ENCODE measurements at regions not wholly inside any gene's neighbourhood (a gene's known extent, or its start where the extent isn't known, plus 50 kb on each side); places are given as distances from the start of the nearest gene placed in this dataset.

DNA sequence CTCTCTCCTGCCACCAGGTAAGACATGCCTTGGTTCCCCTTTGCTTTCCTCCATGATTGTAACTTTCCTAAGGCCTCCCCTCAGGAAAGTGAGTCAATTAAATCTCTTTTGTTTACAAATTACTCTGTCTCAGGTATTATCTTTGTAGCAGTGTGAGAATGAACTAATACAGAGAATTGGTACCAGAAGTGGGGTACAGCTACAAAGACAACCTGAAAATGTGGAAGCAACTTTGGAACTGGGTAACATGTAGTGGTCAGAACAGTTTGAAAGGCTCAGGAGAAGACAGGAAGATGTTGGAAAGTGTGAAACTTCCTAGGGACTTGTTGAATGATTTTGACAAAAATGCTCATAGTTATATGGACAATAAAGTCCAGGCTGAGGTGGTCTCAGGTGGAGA lies 97.2 kb downstream of the FAM170A start:
- no peak for DNase-seq
- Histone ChIP-seq H3K9me3 (peaks cover 0 to 22% (median 15%) of the 10 kb centered on the region in 4 donors), H3K27me3 (no peaks in the 10 kb centered on the region), H3K27ac (no peak overlapping the region), H3K4me1 (no peaks in the 10 kb centered on the region), H3K4me3 (no peak overlapping the region), H3K36me3 (no peaks in the 10 kb centered on the region)
- TF ChIP-seq, protein P1, sequence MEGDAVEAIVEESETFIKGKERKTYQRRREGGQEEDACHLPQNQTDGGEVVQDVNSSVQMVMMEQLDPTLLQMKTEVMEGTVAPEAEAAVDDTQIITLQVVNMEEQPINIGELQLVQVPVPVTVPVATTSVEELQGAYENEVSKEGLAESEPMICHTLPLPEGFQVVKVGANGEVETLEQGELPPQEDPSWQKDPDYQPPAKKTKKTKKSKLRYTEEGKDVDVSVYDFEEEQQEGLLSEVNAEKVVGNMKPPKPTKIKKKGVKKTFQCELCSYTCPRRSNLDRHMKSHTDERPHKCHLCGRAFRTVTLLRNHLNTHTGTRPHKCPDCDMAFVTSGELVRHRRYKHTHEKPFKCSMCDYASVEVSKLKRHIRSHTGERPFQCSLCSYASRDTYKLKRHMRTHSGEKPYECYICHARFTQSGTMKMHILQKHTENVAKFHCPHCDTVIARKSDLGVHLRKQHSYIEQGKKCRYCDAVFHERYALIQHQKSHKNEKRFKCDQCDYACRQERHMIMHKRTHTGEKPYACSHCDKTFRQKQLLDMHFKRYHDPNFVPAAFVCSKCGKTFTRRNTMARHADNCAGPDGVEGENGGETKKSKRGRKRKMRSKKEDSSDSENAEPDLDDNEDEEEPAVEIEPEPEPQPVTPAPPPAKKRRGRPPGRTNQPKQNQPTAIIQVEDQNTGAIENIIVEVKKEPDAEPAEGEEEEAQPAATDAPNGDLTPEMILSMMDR (IDR thresholded peaks at IDR 0.05): no peak
- intact Hi-C loops (cut with DNase I; ENCODE audit: low total_unique reads): no loop called here

DNA sequence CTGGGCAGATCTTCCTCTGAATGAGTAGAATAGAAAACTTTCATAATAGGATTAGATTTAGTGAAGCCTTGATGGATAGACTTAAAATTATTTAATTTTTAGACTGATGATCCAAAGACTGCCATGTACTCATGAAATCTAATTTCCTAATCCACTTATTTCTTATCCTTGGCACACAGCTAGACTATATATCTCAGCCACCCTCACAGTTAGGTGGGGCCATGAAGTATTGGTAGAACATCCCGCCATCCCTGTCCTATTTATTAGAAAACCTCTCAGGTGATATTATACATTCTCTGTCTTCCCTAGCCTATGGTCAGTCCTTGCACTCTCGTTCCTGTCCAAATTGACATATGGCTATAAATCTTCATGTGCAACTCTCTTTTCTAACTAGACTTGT lies 110.9 kb downstream of the FAM170A start:
- TF ChIP-seq POLR2AphosphoS5 (IDR thresholded peaks at IDR 0.05): no peak
- no peak for TF ChIP-seq POLR2A (IDR thresholded peaks at IDR 0.05)
- no peak for TF ChIP-seq EP300 (IDR thresholded peaks at IDR 0.05)
- TF ChIP-seq, protein P1 (IDR thresholded peaks at IDR 0.05): no peak
- no peaks in the 10 kb centered on the region for H3K4me1 ChIP-seq
- H3K4me3 ChIP-seq: no peak overlapping the region
- H3K27ac ChIP-seq: no peak overlapping the region
- H3K27me3 ChIP-seq: no peaks in the 10 kb centered on the region
- H3K36me3 ChIP-seq: no peaks in the 10 kb centered on the region
- no peak for DNase-seq
- 81 to 92% (median 86%) methylated on average over 2 of the region's 2 CpGs for WGBS, 5 donors
- intact Hi-C loops (cut with DNase I; ENCODE audit: low total_unique reads): no loop called here
- H3K9me3 ChIP-seq: no peaks in the 10 kb centered on the region

DNA sequence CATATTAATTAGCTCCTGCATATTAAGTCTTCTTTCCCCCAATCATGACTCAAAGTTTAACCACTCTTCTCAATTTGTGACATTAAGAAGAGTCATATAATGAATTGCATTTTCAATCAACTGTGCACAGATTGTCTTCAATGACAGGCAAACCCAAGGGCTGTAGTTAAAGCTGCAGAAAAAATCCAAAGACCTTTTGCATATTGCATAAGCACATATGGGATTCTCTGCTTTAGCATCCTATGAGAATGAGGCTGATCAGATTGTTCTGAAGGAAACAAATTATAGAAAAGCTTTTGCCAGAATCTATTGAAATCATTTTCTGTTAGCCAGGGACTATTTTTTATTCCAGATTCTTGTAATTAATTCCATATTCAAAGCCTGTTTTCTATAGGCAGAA lies 112.3 kb downstream of the FAM170A start:
- DNase-seq: no peak
- H3K9me3 ChIP-seq: no peaks in the 10 kb centered on the region
- H3K4me3 ChIP-seq: no peak overlapping the region
- no peaks in the 10 kb centered on the region for H3K36me3 ChIP-seq
- H3K27ac ChIP-seq: no peak overlapping the region
- H3K27me3 ChIP-seq: no peaks in the 10 kb centered on the region
- intact Hi-C loops (cut with DNase I; ENCODE audit: low total_unique reads): no loop called here
- TF ChIP-seq EP300 (IDR thresholded peaks at IDR 0.05) (no peak), POLR2AphosphoS5 (IDR thresholded peaks at IDR 0.05) (no peak), POLR2A (IDR thresholded peaks at IDR 0.05) (no peak)
- TF ChIP-seq, protein P1 (IDR thresholded peaks at IDR 0.05): no peak
- no peaks in the 10 kb centered on the region for H3K4me1 ChIP-seq

DNA sequence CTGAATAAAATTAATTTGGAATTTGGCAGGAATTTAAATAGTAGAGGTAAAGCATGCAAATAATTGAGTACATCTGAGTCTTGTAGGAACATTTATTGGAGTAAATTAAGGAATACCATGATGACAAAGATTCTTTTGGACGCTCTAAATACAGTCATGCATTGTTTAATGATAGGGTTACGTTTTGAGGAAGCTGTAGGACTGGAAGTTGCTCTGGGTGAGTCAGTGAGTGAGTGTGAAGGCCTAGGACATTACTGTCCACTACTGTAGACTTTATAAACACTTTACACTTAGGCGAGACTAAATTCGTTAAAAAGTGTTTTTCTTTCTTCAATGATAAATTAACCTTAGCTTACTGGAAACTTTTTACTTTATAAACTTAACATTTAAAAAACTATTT lies 113.0 kb downstream of the FAM170A start:
- H3K27ac ChIP-seq: no peak overlapping the region
- H3K4me3 ChIP-seq: no peak overlapping the region
- H3K36me3 ChIP-seq: no peaks in the 10 kb centered on the region
- TF ChIP-seq POLR2A (IDR thresholded peaks at IDR 0.05) (no peak), EP300 (IDR thresholded peaks at IDR 0.05) (no peak), POLR2AphosphoS5 (IDR thresholded peaks at IDR 0.05) (no peak)
- TF ChIP-seq, protein P1 (IDR thresholded peaks at IDR 0.05): no peak
- H3K27me3 ChIP-seq: no peaks in the 10 kb centered on the region
- intact Hi-C loops (cut with DNase I; ENCODE audit: low total_unique reads): no loop called here
- WGBS, 5 donors: 60 to 71% (median 68%) methylated on average over 4 of the region's 4 CpGs
- no peaks in the 10 kb centered on the region for H3K4me1 ChIP-seq
- H3K9me3 ChIP-seq: no peaks in the 10 kb centered on the region
- DNase-seq: no peak

DNA sequence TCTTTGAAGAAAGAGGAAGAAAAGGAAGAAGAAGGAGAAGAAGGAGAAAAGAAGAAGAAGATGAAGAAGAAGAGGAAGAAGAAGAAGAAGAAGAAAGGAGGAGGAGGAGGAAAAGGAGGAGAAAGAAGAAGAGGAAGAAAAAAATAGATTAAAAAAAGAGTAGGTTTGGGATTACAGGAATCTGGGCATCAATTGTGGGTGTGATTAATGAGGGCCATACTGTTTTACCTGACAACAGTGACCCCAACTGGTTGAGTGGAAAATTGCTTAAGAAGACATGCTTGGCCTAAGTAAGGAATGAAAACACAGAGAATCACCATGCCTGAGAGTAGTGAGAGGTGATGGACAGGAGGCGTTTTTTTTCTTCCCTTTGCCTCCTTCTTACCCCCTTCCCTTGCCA lies 114.6 kb downstream of the FAM170A start:
- Histone ChIP-seq H3K9me3 (no peaks in the 10 kb centered on the region), H3K36me3 (no peaks in the 10 kb centered on the region), H3K4me1 (no peaks in the 10 kb centered on the region), H3K27me3 (no peaks in the 10 kb centered on the region), H3K27ac (no peak overlapping the region), H3K4me3 (no peak overlapping the region)
- intact Hi-C loops (cut with DNase I; ENCODE audit: low total_unique reads): no loop called here
- peak in 1 of 2 donors; percentile 66 for DNase-seq
- 8 to 18% (median 13%) methylated on average over 1 of the region's 1 CpG for WGBS, 5 donors
- TF ChIP-seq, protein P1 (IDR thresholded peaks at IDR 0.05): peak in 3 of 7 experiments; percentile 16 to 19 (median 18)
- no peak for TF ChIP-seq POLR2AphosphoS5 (IDR thresholded peaks at IDR 0.05)
